NCI-H446 (cell line): ENCODE measurements at regions not wholly inside any gene's neighbourhood (a gene's known extent, or its start where the extent isn't known, plus 50 kb on each side); places are given as distances from the start of the nearest gene placed in this dataset.
"Not testable (repeated sequence)": the region's sequence is repeated elsewhere in the genome, so short reads cannot be mapped to it uniquely, and the experiment has no call there.

ENCODE experiments used
- DNase-seq, 2 experiments: peaks; one replicate each; lab custom pipeline; 2025; lab: John Stamatoyannopoulos, UW

GRCh38 chr6:6943421-6943820 is 164.3 kb upstream of the RREB1 start:
- DNase-seq = no peak

DNA sequence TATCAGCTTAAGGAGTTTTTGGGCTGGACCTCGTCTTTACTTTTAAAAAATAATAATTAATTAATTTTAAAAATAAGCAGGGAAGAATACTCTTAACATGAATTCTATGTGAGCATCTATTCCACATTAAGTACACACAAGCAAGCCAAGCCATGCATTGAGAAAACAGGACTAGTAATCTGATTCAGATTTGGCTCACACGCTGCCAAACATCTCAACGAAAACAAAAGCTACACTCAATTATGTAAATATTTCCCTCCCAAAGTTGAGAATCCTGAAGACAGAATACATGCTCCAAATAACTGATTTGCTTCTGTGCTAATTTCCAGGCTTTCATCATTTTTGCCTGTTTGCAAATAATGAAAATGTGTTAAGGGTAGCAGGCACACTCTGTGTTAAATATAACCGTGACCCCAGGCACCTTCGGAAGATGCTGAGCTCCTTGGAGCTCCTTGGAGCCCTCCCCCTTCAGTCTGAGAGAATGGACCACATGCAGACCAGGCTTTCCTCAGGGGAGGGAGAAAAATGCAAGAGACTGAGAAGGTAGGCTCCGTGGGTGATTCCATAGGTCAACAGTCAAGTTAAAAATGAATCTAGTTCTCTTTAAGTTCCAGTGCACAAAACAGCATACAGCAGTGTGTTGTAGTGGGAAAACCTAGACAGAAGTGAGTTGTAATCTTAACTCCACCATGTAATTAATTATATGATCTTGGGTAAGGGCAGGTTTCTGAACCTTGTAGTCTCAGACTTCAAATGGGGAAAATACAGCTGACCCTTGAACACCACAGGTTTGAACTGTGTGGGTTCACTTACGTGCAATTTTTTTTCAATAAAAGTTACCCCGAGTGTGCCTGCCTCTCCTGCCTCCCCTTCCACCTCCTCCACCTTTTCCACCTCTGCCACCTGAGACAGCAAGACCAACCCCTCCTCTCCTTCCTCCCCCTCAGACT is 161.3 kb upstream of the RREB1 start:
- DNase-seq = no peak

DNA sequence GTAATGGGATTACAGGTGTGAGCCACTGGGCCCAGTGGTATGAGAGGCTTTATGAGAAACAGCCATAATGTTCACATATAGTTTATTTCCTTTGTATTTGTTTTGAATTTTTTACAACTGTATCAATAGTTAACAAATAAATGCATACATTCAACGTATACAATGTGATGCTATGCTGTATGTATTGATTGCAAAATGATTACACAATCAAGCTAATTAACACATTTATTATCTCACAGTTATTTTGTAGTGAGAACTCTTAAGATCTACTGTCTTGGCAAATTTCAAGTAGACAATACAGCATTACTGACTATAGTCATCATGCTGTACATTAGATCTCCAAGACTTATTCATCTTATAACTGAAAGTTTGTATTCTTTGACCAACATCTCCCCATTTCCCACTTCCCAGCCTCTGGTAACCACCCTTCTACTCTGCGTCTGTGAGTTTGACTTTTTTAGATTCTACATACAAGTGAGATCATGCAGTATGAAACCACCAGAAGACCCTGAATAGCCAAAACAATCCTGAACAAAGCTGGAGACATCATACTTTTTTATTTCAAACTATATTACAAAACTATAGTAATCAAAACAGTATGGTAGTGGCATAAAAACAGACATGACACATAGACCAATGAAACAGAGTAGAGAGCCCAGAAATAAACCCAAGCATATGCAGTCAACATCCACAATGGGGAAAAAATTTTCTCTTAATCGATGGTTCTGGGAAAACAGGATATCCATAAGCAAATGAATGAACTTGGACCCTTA is 157.2 kb upstream of the RREB1 start:
- DNase-seq = no peak

DNA sequence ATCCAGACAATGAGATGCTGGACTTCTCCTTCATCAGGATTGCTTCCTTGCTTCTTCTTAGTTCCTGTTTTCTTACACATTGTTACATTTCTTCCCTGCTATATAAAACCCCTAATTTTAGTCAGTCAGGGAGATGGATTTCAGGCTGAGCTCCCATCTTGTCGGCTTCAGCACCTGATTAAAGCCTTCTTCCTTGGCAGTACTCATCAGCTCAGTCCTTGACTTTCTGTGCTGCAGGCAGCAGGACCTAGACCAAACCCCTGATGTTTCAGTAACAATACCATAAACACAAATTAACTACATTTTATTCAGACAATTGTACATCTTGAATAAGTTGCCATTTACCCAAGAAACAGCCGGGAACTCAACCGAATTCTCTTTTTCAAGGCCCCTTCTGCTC is 156.4 kb upstream of the RREB1 start:
- no peak for DNase-seq

DNA sequence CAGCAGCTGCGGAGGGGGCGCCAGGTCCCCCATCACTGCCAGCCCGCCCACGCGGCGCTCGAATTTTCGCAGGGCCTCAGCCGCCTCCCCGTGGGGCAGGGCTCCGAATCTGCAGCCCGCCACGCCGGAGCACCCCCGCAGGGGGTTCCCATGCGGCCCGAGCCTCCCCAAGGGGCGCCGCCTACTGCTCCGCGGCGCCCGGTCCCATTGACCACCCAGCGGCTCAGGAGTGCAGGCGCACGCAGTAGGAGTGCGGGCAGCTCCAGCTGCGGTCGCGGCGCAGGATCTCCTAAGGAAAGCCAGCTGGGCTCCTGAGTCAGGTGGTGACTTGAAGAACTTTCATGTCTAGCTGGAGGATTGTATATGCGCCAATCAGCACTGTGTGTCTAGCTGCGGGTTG is 155.3 kb upstream of the RREB1 start:
- no peak for DNase-seq

- not testable (repeated sequence) for DNase-seq
These were observed 154.8 kb upstream of the RREB1 start for GRCh38 chr6:6952927-6953326.

DNA sequence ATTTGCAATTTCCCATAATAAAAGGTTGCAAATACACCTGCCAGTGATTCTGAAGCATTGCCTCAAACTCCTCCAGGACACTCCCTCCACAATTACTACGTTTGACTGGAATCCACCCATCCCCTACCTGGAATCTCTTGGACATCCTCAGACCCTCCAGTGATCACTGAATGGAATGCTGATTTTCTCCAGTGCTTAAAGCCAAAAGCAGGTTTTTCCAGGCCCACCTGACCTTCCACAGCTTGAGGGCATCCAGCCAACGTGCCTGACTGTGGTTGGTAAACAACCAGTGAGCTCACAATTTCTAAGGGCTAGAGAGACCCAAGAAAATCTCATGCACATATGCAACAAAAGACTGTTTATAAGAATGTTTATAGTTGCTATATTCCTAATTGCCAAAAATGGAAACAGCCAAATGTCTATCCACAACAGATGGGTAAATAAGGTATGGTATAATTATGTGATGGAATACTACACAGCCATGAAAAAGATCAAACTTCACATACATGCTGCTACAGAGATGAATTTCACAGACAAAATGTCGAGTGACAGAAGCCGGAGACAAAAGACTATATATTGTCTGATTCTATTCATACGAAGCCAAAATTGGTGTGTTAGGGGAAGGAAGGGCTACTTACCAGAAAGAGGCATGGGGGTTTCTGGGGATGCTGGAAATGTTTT is 147.1 kb upstream of the RREB1 start:
- DNase-seq = no peak

- no peak for DNase-seq
These were observed 145.7 kb upstream of the RREB1 start for GRCh38 chr6:6962086-6962485.

- DNase-seq = no peak
These were observed 145.1 kb upstream of the RREB1 start for GRCh38 chr6:6962699-6963098.

- DNase-seq = not testable (repeated sequence)
These were observed 144.4 kb upstream of the RREB1 start for GRCh38 chr6:6963390-6963789.

GRCh38 chr6:6964675-6965074 is 143.1 kb upstream of the RREB1 start:
- no peak for DNase-seq

GRCh38 chr6:6966127-6966526 is 141.6 kb upstream of the RREB1 start:
- DNase-seq = no peak

DNA sequence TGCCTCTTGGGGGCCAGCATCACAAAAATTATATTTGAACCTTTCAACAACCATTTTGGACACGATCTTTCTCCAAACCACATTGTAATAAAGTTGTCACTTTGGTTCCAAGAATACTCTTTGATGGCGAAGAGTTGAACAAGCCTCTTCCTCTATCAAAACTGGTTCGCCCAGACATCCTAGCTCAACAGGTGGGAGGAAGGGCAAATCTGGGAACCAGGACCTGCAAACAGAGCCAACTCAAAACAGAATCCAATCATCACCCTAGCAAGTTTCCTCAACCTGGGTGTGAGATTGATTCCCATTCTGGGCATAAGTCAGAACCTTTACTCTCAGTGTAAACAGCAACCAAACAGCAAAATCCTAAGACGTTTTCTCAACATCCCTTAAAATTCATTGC is 141.2 kb upstream of the RREB1 start:
- DNase-seq = no peak

DNA sequence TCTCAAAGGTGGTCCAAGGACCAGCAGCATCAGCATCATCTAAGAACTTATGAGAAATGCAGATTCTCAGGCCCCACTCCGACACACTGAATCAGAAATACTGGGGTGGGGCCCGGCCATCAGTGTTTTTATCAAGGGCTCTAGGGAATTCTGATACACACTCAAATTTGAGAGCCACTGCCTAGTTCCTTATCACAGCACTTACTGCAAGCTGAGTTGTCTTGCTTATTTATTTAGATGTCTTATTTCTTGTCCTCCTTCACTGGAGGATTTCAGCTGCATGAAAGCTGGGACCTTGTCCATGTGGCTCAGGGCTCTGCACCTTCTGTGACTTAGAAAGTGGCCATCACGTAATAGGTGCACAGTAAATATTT is 139.4 kb upstream of the RREB1 start:
- no peak for DNase-seq

- DNase-seq = no peak
These were observed 138.8 kb upstream of the RREB1 start for GRCh38 chr6:6968731-6969552.

GRCh38 chr6:6969761-6970223 is 138.0 kb upstream of the RREB1 start:
- DNase-seq = no peak

- no peak for DNase-seq
These were observed 136.9 kb upstream of the RREB1 start for GRCh38 chr6:6970851-6971250.

GRCh38 chr6:6971369-6971768 is 136.4 kb upstream of the RREB1 start:
- DNase-seq = no peak

DNA sequence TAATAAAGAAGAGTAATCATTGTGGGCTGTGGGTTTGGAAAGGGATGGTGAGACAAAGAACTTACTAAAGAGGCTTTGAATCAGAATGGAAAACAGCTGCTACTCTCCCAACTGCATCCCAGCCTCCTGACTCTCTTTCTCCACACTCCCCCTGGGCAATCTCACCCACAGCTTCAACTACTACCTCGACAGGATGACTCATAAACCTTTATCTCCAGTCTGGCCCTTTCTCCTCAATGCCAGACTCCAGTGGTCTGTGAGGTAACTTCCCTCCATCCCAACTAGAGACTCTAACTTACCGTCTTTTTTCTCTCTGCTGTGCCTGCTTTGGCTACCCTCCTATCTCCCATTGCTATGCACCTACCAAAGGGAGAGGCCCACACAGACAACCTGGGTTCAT is 135.3 kb upstream of the RREB1 start:
- no peak for DNase-seq

DNA sequence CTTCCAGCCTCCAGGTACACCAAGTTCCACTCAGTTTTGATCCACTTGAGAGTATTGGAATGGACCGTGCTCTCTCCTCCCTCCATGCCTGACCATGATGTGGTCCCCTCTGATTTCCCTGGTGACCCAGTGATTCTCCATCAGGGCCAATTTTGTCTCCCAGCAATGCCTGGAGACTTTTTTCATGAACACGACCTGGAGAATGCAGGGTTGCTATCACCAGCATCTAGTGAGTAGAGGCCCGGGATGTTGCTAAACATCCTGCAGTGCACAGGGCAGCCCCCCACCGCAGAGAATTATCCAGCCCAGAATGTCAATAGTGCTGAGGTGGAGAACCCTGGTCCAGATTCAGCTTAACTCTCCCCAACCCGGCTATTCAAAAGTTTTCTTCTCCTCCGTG is 134.0 kb upstream of the RREB1 start:
- no peak for DNase-seq

GRCh38 chr6:6975459-6976111 is 132.2 kb upstream of the RREB1 start:
- DNase-seq = no peak
